Mucosa of gallbladder (tissue), 1 donor: ENCODE measurements at regions not wholly inside any gene's neighbourhood (a gene's known extent, or its start where the extent isn't known, plus 50 kb on each side); places are given as distances from the start of the nearest gene placed in this dataset.
"Not testable (repeated sequence)": the region's sequence is repeated elsewhere in the genome, so short reads cannot be mapped to it uniquely, and the experiment has no call there.

ENCODE experiments used
- DNase-seq: peaks from one replicate; pipeline ENCODE4 v3.0.0-alpha.2; 2020; ENCODE audit warnings: low spot score
- donor health status: DM: no; HTN: no; CAD: no.

DNA sequence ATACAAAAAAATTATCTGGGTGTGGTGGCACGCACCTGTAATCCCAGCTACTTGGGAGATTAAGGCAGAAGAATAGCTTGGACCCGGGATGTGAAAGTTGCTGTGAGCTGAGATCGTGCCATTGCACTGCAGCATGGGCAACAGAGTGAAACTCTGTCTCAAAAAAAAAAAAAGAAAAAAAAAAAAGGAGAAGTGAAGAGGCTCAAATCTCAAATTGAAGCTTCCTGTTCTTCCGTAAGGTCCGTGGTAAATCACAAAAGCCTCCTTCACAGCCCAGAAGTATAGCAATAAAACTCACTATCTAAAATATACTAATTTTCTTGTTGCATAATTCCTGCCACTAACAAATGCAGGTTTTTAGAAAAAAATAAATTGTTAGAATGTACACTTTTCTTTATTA lies 498.2 kb upstream of the BRINP3 start:
- DNase-seq = no peak

- DNase-seq = no peak
These were observed 525.1 kb upstream of the BRINP3 start for GRCh38 chr1:191002768-191003167.

- no peak for DNase-seq
These were observed 539.1 kb upstream of the BRINP3 start for GRCh38 chr1:191016765-191017164.

DNA sequence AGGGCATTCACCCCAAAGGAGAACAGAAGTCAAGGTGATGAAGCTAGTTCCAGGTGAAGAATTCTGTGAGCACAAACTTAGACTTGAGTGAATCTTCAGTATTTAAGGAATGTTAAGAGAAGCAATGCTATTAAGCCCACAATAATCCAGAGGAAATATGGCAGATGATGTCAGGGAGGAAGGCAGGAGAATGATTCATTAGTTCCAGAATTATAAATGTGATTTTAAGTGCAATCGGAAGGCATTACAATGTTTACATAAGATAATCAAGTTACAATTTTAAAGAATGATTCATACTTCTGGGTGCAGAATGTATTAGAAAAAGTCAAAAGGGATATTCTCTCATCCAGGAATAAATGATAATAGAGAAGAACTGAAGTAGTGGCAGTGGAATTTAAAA lies 545.2 kb upstream of the BRINP3 start:
- no peak for DNase-seq

DNA sequence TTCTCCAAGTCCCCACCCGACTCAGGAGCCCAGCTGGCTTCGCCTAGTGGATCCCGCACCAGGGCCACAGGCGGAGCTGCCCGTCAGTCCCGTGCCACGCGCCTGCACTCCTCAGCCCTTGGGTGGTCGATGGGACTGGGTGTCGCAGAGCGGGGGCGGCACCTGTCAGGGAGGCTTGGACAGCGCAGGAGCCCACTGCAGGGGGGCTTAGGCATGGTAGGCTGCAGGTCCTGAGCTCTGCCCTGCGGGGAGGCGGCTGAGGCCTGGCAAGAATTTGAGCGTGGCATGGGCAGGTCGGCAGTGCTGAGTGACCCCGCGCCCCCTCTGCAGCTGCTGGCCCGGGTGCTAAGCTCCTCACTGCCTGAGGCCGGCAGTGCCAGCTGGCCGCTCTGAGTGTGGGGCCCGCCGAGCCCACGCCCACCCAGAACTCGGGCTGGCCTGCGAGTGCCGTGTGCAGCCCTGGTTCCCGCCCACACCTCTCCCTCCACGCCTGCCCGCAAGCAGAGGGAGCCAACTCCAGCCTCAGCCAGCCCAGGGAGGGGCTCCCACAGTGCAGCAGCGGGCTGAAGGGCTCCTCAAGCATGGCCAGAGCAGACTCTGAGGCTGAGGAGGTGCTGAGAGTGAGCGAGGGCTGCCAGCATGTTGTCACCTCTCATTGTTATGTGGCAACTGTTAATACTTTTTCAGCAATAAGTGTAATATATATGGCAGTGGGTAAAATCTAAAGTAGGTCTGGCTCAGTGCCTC lies 548.4 kb upstream of the BRINP3 start:
- no peak for DNase-seq

DNA sequence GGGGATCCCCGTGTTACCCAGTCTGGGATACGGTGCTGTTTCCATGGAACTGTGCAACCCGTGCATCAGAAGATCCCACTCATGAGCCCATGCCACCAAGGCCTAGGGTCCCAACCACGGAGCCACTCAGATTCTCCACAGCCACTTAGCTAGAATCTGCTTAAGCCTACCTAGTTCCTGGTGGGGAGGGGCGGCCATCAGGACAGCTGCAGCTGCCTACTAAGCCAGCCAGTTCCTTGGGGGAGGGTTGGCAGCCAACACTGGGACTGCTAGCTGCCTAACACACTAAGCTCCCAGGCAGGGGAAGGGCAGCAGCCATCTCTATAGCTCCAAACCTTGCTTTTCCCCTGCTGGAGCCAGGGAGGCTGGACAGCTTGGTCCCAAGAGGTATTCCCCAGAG lies 549.2 kb upstream of the BRINP3 start:
- DNase-seq = no peak

DNA sequence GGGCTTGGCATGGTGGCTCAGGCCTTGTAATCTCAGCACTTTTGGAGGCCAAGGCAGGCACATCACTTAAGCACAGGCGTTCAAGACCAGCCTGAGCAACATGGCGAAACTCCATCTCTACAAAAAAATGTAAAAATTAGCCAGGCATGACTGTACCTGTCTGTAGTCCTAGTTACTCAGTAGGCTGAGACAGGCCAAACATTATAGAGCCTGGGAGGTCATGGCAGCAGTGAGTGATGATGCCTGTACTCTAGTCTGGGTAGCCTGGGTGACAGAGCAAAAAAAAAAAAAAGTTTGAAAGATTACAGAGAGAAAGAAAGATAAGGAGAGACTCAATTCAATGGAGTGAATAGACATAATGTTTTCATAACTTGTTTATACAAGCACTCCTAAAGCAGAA lies 556.5 kb upstream of the BRINP3 start:
- DNase-seq = no peak

- DNase-seq = no peak
These were observed 565.4 kb upstream of the BRINP3 start for GRCh38 chr1:191043066-191043465.

GRCh38 chr1:191049781-191050180 lies 572.1 kb upstream of the BRINP3 start:
- no peak for DNase-seq

GRCh38 chr1:191052888-191053287 lies 575.2 kb upstream of the BRINP3 start:
- DNase-seq = no peak

DNA sequence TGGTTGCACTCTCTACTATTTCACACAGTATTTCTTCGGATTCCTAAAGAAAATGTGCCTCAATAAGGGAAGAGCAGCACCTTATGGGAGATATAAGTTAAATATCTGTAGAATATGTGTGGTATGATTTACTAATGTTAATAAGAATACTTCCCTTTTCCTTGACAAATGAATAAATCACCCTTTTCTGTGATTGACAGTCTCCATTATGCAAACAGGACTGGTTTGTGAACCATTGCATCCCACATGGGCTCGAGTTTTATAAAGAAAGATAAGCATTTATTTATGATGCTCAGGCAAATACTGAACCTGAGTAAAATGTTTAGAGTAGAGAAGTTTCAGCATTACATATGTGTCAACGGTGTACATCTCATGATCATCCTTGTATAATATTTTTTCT lies 587.7 kb upstream of the BRINP3 start:
- DNase-seq = no peak

GRCh38 chr1:191065771-191066170 lies 588.1 kb upstream of the BRINP3 start:
- no peak for DNase-seq

GRCh38 chr1:191074881-191075280 lies 597.2 kb upstream of the BRINP3 start:
- DNase-seq = no peak

DNA sequence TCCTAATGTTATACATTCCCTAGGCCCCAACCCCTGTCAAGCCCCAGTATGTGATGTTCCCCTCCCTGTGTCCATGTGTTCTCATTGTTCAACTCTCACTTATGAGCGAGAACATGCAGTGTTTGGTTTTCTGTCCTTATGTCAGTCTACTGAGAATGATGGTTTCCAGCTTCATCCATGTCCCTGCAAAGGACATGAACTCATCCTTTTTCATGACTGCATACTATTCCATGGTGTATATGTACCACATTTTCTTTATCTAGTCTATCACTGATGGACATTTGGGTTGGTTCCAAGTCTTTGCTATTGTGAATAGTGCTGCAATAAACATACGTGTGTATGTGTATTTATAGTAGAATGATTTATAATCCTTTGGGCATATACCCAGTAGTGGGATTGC lies 605.4 kb upstream of the BRINP3 start:
- DNase-seq = not testable (repeated sequence)

GRCh38 chr1:191085121-191085520 lies 607.5 kb upstream of the BRINP3 start:
- no peak for DNase-seq

GRCh38 chr1:191086910-191087309 lies 609.2 kb upstream of the BRINP3 start:
- no peak for DNase-seq

- no peak for DNase-seq
These were observed 618.7 kb upstream of the BRINP3 start for GRCh38 chr1:191096405-191096804.

GRCh38 chr1:191099696-191100095 lies 622.0 kb upstream of the BRINP3 start:
- no peak for DNase-seq

GRCh38 chr1:191101960-191102359 lies 624.3 kb upstream of the BRINP3 start:
- no peak for DNase-seq

DNA sequence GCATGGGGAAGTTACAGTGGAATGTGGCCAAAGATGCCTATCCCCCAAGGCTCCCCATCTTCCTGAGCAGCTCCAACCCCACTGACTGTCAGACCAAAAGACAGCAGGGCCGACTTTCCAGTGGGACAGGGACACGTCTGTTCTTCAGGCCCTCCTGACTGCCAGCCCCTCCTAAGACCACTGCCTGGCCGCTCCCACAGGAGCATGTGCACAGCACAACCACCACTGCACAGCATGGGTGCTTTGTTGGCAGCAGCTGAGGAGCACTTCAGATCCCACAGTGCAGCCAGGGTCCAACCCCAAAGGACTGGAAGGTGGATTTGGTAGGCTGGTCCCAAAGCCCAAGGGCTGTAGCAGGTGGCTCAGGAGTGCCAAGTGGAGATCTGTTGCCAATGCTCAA lies 648.3 kb upstream of the BRINP3 start:
- no peak for DNase-seq

GRCh38 chr1:191134796-191135195 lies 657.1 kb upstream of the BRINP3 start:
- DNase-seq = no peak

- DNase-seq = no peak
These were observed 662.4 kb upstream of the BRINP3 start for GRCh38 chr1:191140038-191140437.

- no peak for DNase-seq
These were observed 665.1 kb upstream of the BRINP3 start for GRCh38 chr1:191142748-191143147.

DNA sequence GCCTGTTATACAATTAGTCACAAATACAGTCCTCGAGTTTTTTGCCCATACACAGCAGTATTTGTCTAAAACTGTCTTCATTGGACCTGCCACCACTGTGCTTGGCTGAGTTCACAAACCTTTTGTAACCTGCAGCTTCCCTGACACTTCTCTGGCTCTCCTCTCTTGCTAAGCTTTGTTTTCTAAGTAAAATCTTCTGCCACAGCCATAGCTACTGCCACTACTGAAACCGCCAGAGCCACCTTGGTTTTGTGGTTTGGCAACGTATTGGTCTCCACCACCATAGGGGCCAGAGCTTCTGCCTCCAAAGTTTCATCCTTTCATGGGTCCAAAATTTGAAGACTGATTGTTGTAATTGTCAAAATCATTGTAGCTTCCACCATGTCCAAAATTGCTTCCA lies 668.2 kb upstream of the BRINP3 start:
- DNase-seq = no peak
